Thyroid gland (tissue), 4 donors: ENCODE measurements at regions not wholly inside any gene's neighbourhood (a gene's known extent, or its start where the extent isn't known, plus 50 kb on each side); places are given as distances from the start of the nearest gene placed in this dataset.

Source experiments
- CTCF ChIP-seq, 6 experiments: fragments of 200-600 bp in 3 of 6; fragments of 450-650 bp in 3 of 6; sonication (generic) in 3 of 6; IDR thresholded peaks; one replicate each; pipeline ENCODE4 v1.5.1; 2016 to 2019; ENCODE audit warnings: antibody characterized with exemption in 6 of 6, mild to moderate bottlenecking in 2 of 6, inconsistent platforms in 1 of 6, moderate library complexity in 1 of 6
- POLR2A ChIP-seq, 2 donors: fragments of 450-650 bp; IDR thresholded peaks; one replicate each; pipeline ENCODE4 v1.6.1; 2017; ENCODE audit warnings: antibody characterized with exemption in 2 of 2, mild to moderate bottlenecking in 2 of 2, moderate library complexity in 1 of 2

DNA sequence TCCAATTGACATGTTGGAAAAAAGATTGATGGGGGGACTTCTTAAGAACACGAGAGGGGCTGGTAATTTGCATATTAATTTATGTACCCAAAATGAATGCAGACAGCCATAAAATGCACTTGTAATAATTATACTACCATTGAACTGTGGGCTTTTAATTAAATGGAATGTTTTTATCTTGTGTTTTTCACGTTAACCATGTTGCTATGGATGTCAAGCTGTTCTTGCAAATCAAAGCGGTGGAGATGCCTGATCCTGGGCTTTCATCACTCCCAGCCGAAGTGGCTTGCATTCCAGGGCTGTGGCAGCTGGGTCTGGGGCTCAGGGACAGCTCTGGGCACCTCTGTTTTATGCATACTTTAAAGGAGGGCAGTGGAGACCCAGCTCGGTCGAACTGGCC, 179.4 kb upstream of the TMTC4 start:
- TF ChIP-seq CTCF (IDR thresholded peaks at IDR 0.05) (no peak), POLR2A (IDR thresholded peaks at IDR 0.05) (no peak)
